HG03442 (cell line): ENCODE measurements at regions not wholly inside any gene's neighbourhood (a gene's known extent, or its start where the extent isn't known, plus 50 kb on each side); places are given as distances from the start of the nearest gene placed in this dataset.
"Not testable (repeated sequence)": the region's sequence is repeated elsewhere in the genome, so short reads cannot be mapped to it uniquely, and the experiment has no call there.

Experiments used
- ATAC-seq: cut with Tn5 transposase; IDR thresholded peaks from one replicate; pipeline ENCODE4 v1.9.1; 2021; ENCODE audit warnings: mild to moderate bottlenecking, moderate library complexity; ENCODE audit not compliant: unreplicated experiment

DNA sequence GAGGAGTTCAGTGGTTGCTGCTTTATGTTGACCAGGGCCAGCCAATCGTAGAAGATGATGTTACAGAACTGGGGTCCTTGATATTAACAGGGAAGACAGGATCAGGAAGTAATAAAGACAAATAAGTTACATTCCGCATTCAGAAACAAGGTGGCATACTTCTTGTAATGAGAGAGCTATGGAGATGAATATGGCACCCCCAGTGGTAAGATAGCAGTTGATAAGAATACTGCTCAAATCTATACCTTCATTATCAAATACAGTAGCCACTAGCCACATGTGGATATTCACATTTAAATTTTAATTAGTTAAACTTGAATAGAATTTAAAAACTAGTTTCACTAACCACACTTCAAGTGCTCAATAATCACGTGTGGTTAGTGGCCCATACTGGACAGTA, 290.4 kb upstream of the RBMS1 start:
- ATAC-seq: no peak

DNA sequence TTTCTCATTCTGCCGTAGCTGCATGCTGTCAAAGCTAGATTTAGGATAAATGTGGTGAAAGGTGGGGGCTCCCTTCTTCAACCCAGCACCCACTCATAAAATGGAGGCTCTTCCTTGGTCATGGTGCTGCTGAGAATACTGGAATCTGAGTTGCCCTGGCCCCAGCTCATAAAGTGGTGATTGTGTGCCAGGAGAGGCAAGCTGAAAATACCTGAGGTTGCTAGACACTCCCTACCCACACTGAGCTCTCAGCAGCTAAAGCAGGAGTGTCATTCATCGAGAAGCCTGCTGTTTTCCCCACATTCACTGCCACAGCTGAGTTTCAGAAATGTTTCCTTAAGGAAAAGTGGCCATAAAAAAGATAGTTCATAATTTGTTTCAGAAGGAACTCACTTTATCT, 297.1 kb upstream of the RBMS1 start:
- ATAC-seq: no peak

DNA sequence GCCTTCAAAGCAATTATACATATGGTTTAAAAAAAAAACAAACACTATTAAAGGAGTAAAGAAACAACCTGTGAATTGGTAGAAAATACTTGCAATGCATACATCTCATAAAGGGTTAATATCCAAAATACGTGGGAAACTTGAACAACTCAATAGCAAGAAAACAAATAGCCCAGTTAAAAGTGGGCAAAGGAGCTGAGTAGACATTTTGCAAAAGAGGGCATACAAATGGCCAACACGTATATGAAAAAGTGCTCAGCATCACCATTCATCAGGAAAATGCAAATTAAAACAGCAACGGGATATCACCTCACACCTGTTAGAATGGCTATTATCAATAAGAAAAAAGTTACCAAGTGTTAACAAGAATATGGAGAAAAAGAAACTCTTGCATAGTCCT, 298.3 kb upstream of the RBMS1 start:
- no peak for ATAC-seq

DNA sequence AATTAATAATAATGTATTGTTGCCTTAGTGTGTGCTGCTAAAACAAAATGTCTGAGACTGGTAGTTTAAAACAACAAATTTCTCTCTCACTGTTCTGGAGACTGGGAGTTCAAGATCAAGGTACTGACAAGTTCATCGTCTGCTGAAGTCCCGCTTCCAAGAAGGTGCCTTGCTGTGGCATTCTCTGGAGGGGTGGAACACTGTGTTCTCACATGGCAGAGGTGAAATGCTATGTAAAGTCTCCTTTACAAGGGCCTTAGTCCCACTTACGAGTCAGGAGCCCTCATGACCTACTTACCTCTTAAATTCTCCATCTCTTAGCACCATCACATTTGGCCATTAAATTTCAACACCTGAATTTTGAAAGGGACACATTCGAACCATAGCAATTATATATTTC, 299.2 kb upstream of the RBMS1 start:
- no peak for ATAC-seq

DNA sequence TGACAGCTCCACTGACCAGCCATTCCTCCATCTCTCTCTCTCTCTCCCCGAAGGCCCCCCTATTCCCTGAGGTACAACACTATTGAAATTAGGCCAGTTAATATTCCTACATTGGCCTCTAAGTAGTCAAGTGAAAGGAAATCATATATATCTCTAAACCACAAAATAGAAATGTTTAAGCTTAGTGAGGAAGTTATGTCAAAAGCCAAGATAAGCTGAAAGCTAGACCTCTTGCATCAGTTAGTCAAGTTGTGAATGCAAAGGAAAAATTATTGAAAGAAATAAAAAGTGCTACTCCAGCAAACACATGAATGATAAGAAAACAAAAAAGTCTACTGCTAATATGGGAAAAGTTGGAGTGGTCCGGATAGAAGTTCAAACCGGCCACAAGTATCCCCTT, 301.3 kb upstream of the RBMS1 start:
- no peak for ATAC-seq

DNA sequence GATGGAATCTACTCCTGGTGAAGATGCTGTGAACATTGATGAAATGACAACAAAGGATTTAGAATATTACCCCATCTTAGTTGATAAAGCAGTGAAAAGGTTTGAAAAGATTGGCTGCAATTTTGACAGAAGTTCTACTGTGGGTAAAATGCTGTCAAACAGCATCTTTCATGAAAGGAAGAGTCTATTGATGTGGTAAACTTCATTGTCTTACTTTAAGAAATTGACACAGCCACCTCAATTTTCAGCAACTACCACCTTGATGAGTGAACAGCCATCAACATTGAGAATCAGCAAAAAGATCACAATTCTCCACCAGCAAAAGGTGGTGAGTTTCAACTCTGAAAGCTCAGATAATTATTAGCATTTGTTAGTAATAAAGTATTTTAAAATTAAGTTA, 310.3 kb upstream of the RBMS1 start:
- ATAC-seq: no peak

DNA sequence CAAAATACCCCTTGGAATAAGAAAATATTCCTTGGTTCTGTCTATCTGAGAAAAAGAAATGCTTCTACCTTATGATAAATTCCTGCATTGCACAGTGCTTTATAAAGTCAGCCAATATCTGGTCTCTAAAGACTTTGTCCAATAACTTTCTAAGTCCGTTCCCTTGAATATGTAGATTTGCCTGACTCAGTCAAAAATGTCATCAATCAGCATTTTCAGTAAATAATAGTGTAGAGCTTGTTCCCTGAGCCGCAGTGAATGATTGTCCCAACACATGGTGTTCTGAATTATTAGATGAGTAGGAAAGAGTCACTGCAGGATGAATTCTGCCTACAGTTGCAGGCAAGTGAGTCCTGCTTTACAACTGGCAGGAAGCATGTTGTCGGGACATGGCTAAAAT, 316.8 kb upstream of the RBMS1 start:
- ATAC-seq: no peak

DNA sequence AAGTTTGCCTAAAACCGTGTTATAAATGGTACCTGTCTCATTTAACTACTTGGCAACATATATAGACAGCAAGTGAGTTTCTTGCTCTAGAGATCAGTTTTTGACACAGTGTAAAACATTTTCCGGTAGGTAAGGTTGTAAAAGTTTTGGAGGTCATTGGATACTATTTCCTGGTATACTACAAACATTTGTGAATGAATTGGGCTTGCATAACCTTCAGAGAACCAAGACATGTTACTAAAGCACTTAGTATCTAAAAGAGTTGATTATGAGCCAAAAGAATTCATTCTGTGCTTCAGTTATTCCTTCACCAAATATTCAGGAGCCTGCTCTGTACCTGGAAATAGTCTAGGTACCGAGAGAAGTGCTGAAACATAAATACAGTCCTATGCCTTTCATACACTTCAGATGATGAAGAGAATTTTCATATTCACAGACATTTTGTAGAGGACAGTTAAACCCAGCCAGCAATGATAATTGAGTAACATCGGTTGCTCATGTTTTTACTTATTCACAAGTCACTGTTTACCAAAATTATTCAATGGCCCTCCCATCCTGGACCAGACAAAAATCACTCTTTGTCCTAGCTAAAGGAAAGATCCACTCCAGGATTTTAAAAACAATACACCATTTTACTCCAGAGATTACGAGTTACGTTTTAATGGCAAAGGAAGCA, 319.4 kb upstream of the RBMS1 start:
- no peak for ATAC-seq

DNA sequence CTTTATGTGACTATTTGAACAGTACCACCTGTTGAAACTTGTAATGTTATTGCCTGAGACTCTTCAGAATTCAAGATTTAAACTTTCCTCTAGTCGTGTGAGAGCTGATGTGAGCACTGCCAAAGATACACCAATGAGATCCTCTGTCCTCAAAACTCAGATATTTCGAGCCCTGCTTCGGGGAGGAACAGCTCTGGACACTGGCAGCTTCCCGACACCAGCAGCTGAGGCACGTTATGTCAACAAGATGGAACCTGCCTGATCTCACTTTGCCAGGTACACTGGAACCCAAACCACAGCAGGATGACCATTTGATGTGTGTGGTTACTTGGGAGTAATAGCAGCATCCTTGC, 319.9 kb upstream of the RBMS1 start:
- no peak for ATAC-seq

DNA sequence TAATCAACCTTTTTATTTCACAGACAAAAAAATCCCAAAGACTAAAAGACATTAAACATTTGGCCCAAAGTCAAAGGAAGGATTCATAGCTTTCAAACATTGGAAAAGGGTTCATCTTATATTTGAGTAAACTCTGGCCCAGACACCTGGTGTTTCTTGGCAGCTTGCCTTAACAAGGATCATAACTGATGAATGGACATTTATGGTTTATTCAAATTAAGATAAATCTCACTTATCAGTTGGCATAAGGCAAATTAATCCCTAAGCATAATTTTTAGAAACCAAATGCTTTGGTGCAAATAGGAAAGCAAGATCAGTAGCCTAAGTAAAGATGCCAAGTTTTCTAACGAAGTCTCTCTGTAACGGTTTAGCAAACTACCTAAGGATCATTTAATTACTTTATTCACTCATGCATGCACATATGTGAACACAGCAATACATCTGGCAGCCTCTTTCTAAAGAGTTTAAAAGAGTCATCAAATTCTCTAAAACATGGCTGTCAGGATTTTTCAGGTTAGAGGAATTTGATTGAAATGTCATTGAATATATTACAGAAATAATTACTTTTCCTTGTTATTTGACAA, 323.4 kb upstream of the RBMS1 start:
- ATAC-seq: no peak

DNA sequence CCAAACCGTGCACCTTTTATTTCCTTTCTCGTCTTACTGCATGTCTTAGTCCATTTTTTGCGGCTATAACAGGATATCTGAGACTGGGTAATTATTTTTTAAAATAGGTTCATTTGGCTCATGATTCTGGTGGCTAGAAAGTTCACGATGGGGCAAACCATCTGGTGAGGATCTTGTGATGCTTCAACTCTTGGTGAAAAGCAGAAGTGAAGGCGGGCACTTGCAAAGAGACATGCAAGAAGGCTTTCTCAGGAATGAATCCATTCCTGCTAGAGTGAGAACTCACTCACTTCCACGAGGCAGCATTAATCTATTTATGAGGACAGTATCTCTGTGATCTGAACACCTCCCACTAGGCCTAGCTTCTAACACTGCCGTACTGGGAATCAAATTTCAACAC, 327.1 kb upstream of the RBMS1 start:
- ATAC-seq: no peak

DNA sequence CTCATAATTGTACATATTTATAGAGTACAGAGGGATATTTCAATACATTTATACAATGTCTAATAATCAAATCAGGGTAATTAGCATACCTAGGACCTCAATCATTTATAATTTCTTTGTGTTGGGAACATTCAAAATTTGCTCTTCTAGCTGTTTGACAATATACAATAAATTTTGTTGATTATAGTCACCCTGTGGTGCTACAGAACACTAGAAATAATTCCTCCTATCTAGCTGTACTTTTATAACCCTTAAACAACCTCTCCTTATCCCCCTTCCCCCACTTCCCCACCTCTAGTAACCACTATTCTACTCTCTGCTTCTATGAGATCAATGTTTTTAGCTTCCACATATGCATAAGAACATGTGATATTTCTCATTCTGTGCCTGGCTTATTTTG, 328.4 kb upstream of the RBMS1 start:
- no peak for ATAC-seq

DNA sequence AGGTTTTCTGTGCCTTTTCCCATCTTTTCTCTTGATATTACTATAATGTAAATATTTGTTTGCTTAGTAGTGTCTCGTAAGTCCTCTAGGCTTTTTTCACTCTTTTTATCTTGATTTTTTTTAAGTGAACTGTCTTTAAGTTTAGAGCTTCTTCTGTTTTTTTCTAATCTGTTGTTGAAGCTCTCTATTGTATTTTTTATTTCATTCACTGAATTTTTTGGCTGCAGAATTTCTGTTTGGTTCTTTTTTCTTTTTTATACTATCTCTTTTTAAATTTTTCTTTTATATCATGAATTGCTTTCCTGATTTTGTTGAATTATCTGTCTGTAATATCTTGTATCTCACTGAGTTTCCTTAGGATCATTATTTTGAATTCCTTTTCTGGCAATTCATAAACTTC, 331.8 kb upstream of the RBMS1 start:
- no peak for ATAC-seq

DNA sequence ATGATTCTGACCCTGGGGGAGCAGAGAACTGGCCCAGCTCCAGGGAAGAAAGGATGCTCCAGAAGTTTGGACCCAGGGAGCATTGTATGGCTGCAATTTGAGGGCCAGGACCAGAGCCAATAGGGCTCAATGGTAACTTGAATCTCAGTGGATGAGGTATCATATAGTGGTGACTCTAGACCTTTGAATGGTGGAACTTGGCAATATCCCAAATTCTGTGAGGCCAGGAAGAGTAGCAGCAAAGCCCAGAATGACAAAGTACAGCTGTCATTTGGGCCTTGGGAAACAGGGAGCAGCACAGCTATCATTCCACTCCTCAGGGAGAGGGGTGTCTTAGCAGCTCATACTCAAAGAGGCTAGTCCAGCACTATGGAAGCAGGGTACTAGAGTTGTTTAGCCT, 332.9 kb upstream of the RBMS1 start:
- no peak for ATAC-seq

DNA sequence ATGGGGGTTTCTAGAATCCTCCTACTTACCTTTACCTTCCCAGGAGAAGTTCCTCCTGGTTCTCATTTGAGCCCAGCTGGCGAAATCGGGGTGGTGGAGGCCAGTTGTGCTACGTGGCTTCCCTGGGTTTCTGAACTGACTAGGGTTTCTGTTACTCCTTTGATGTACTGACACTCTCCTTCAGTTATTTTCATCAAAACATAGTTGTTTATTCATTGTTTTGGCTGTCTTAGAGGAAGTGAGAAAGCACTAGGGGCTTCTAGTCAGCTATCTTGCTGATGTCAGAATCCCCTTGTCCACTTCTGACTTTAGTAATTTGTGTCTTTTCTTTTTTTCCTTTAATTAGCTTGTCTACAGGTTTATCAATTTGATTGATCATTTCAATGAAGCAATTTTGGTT, 332.2 kb upstream of the TANK start:
- no peak for ATAC-seq

DNA sequence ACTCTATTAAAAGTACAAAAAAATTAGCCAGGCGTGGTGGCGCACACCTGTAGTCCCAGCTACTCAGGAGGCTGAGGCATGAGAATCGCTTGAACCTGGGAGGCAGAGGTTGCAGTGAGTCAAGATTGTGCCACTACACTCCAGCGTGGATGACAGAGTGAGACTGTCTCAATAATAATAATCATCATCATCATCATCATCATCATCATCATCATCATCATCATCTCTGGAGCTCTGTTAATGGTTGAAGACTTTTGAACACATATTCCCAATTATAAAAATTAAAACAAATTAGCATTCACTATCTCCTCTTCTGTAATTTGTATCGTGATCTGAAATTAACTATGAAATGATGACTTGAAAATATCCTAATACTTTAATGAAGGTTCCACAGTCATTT, 327.8 kb upstream of the TANK start:
- ATAC-seq: not testable (repeated sequence)

DNA sequence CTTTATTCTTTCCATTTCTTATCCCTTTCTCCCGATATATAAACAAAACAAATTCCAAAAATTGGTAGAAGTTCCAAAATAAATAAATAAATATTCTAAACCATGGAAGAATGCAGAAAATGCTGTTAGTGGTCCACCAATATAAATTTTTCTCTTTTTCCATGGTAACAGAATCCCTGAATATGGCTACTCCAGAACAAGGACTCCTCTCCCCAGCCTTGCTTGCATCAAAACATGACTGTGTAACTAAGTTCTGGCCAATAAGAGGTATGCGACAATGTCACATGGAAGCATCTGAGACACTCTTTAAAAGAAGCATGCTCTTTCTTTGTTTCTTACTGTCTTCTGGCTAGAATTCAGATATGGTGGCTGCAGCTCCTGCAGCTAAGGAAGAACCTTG, 325.1 kb upstream of the TANK start:
- ATAC-seq: no peak

DNA sequence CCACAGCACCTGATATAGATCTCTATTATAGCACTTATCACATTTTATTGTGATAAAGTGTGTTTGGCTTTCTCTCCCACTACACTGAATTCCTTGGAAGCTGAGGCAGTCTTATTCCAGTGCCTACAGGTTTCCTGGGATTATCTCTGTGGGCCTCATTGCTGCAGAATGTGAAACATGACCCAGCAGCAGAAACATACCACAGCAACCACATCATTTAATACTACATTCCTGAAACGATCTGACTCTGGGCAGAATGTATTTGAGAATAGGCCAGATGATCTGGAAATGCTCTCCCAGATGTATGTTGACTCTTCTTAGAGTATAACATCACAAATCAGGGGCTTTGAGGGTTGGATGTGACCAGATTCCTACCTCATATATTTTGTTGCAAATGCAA, 323.5 kb upstream of the TANK start:
- ATAC-seq: no peak

DNA sequence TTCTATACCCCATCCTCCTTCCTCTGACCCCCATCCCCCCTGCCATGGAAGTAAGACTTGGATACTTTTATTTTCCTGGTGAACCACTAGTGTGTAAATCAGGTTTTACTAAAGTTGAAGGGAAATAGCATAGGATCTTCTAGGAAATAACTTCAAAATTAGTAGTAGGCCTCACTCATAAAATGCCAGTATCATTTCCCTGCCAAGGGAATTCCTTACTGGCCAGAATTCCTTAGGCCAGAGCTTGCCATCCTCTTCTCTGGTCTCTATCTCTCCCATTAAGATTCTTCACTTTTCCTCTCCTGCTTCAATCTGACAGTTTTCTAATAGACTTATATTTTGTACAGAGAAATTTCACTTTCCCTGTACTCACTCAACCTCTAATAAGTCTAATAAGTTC, 322.8 kb upstream of the TANK start:
- ATAC-seq: no peak

DNA sequence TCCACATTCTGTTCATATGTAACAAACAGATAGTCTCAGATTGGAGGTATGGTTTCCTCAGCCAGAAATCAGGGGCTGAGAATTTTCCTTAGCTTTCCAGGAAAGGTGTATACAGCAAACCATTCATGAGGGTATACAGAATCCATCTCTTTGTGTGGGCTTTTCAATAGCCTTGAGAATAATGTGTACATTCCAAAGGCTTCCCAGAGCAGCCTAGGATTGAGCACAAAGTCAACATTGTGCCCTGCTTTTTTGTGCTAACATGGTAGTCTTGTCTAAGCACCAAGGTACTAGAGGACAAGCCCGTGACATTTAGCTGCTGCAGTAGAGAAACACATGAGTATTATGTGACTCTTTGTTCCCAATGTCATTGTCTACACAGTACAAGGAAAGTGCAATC, 322.1 kb upstream of the TANK start:
- no peak for ATAC-seq

DNA sequence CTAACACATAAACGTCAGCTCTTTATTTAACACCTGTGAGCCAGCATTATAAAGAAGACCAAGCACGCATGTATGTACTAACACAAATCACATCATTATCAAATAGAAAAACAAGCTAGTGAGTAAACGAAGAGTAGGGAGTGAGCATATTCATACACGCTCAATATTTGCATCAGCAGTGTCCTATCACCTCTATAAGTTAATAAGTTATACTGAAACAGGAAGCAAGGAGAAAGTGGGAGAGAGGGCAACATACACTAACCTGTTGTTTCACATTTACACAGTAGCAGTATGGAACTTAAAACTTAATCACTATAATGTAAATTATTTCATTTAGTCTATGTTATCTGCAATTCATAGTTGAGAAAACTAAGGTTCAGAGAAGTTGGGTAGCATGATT, 321.5 kb upstream of the TANK start:
- ATAC-seq: no peak

DNA sequence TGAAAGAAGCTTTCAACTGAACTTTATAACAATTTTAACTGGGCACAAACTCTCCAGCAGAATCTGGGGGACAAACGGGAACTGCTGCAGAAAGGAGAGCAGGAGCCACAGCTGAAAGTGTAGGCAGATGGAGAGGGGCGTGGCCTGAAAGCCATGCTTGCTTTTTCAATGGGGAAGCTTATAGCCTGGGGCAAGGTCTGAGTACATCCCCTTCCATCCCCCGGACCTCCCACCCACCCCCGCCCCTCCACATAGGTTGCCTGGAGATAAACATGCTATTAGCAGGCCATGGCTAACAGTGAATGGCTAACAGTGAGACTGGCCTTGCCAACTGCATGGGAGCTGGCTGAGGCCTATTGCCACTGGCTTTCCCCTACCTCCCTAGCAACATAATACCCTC, 317.9 kb upstream of the TANK start:
- ATAC-seq: no peak

DNA sequence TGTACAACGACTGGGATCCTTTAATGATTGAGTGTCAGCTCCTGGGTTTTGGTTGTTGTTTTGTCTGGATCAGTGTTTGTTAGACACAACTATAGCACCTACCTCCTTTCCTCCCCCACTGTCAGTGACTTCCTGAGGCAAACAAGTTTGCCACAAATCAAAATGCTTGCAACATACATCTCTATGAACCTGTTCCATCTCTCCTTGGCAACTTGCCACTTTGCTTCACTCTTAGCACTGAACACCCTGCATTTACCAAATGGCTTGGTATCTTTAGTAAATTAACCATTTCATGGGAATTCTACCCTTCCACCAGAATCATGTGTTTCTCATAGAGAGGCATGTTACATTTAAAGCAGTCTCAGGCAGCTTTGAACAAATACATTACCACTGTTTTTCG, 301.1 kb upstream of the TANK start:
- ATAC-seq: no peak
